HG03097 (cell line): ENCODE measurements at regions not wholly inside any gene's neighbourhood (a gene's known extent, or its start where the extent isn't known, plus 50 kb on each side); places are given as distances from the start of the nearest gene placed in this dataset.

Experiments
- ATAC-seq: cut with Tn5 transposase; IDR thresholded peaks from one replicate; pipeline ENCODE4 v1.9.1; 2021; ENCODE audit not compliant: unreplicated experiment, low FRiP score

- ATAC-seq: no peak
Measured at GRCh38 chr16:13291591-13292333, 390.4 kb downstream of the SHISA9 start.

- no peak for ATAC-seq
Measured at GRCh38 chr16:13296206-13296605, 394.8 kb downstream of the SHISA9 start.

- ATAC-seq: no peak
Measured at GRCh38 chr16:13298666-13299065, 397.3 kb downstream of the SHISA9 start.

GRCh38 chr16:13300066-13300840 lies 398.9 kb downstream of the SHISA9 start:
- no peak for ATAC-seq

GRCh38 chr16:13305019-13305755 lies 403.8 kb downstream of the SHISA9 start:
- ATAC-seq: no peak

- ATAC-seq: no peak
Measured at GRCh38 chr16:13306161-13306995, 405.0 kb downstream of the SHISA9 start.

GRCh38 chr16:13307255-13307654 lies 405.9 kb downstream of the SHISA9 start:
- ATAC-seq: no peak

- no peak for ATAC-seq
Measured at GRCh38 chr16:13307851-13308250, 406.5 kb downstream of the SHISA9 start.

- no peak for ATAC-seq
Measured at GRCh38 chr16:13312063-13312462, 410.7 kb downstream of the SHISA9 start.

- no peak for ATAC-seq
Measured at GRCh38 chr16:13313351-13313750, 412.0 kb downstream of the SHISA9 start.

GRCh38 chr16:13314633-13315032 lies 413.2 kb downstream of the SHISA9 start:
- ATAC-seq: no peak

GRCh38 chr16:13315642-13316427 lies 414.4 kb downstream of the SHISA9 start:
- no peak for ATAC-seq

GRCh38 chr16:13322336-13322735 lies 420.9 kb downstream of the SHISA9 start:
- no peak for ATAC-seq

- ATAC-seq: no peak
Measured at GRCh38 chr16:13324851-13325250, 423.5 kb downstream of the SHISA9 start.

GRCh38 chr16:13325396-13325795 lies 424.0 kb downstream of the SHISA9 start:
- ATAC-seq: no peak

- ATAC-seq: no peak
Measured at GRCh38 chr16:13331918-13332317, 430.5 kb downstream of the SHISA9 start.

- no peak for ATAC-seq
Measured at GRCh38 chr16:13332713-13333255, 431.4 kb downstream of the SHISA9 start.

GRCh38 chr16:13333336-13333735 lies 431.9 kb downstream of the SHISA9 start:
- ATAC-seq: no peak

- ATAC-seq: no peak
Measured at GRCh38 chr16:13335879-13336278, 434.5 kb downstream of the SHISA9 start.
